Endothelial cell of hepatic sinusoid (primary cell): ENCODE measurements at regions not wholly inside any gene's neighbourhood (a gene's known extent, or its start where the extent isn't known, plus 50 kb on each side); places are given as distances from the start of the nearest gene placed in this dataset.

Experiments
- in situ Hi-C: cut with HindIII; loops from 2 replicates; pipeline ENCODE4 v1.10.0; 2017; ENCODE audit warnings: low sequenced_read_pairs

- in situ Hi-C loops = no loop called here
These were observed 390.6 kb upstream of the TBX3 start for GRCh38 chr12:115074617-115075016.

- in situ Hi-C loops = no loop called here
These were observed 388.7 kb upstream of the TBX3 start for GRCh38 chr12:115072712-115073111.

GRCh38 chr12:115070313-115070712, 386.3 kb upstream of the TBX3 start:
- in situ Hi-C loops = no loop called here

GRCh38 chr12:115064296-115064695, 380.3 kb upstream of the TBX3 start:
- in situ Hi-C loops = loop anchor here (5.0 kb wide), 1 partner anchor 82 kb away; no protein-coding TSS in a partner anchor

GRCh38 chr12:115062741-115063140, 378.8 kb upstream of the TBX3 start:
- in situ Hi-C loops = loop anchor here (5.0 kb wide), 1 partner anchor 80 kb away; no protein-coding TSS in a partner anchor

- in situ Hi-C loops = loop anchor here (5.0 kb wide), 1 partner anchor 78 kb away; no protein-coding TSS in a partner anchor
These were observed 376.6 kb upstream of the TBX3 start for GRCh38 chr12:115060477-115061168.

GRCh38 chr12:115057445-115057844, 373.5 kb upstream of the TBX3 start:
- in situ Hi-C loops = no loop called here

- in situ Hi-C loops = no loop called here
These were observed 367.4 kb upstream of the TBX3 start for GRCh38 chr12:115051378-115051777.

- in situ Hi-C loops = no loop called here
These were observed 365.6 kb upstream of the TBX3 start for GRCh38 chr12:115049614-115050013.

- in situ Hi-C loops = no loop called here
These were observed 362.8 kb upstream of the TBX3 start for GRCh38 chr12:115046805-115047204.

- in situ Hi-C loops = no loop called here
These were observed 360.1 kb upstream of the TBX3 start for GRCh38 chr12:115044073-115044472.

- in situ Hi-C loops = no loop called here
These were observed 359.1 kb upstream of the TBX3 start for GRCh38 chr12:115043079-115043478.

GRCh38 chr12:115042341-115042740, 358.4 kb upstream of the TBX3 start:
- in situ Hi-C loops = no loop called here

- in situ Hi-C loops = no loop called here
These were observed 353.9 kb upstream of the TBX3 start for GRCh38 chr12:115037830-115038229.

GRCh38 chr12:115035535-115036107, 351.6 kb upstream of the TBX3 start:
- in situ Hi-C loops = no loop called here

GRCh38 chr12:115032521-115032920, 348.5 kb upstream of the TBX3 start:
- in situ Hi-C loops = no loop called here

GRCh38 chr12:115030017-115030416, 346.0 kb upstream of the TBX3 start:
- in situ Hi-C loops = no loop called here

- in situ Hi-C loops = loop anchor here (25.0 kb wide), 1 partner anchor 713 kb away; no protein-coding TSS in a partner anchor
These were observed 340.6 kb upstream of the TBX3 start for GRCh38 chr12:115024531-115024930.

- in situ Hi-C loops = loop anchor here (25.0 kb wide), 1 partner anchor 714 kb away; no protein-coding TSS in a partner anchor
These were observed 339.6 kb upstream of the TBX3 start for GRCh38 chr12:115023279-115024265.

GRCh38 chr12:115020091-115020490, 336.1 kb upstream of the TBX3 start:
- in situ Hi-C loops = loop anchor here (25.0 kb wide), 1 partner anchor 717 kb away; no protein-coding TSS in a partner anchor

GRCh38 chr12:115017346-115017745, 333.4 kb upstream of the TBX3 start:
- in situ Hi-C loops = loop anchor here (5.0 to 25.0 kb wide), 3 partner anchors 55 to 720 kb away; no protein-coding TSS in a partner anchor
